Stimulated activated CD8-positive, alpha-beta memory T cell treated with anti-CD3 and anti-CD28 coated beads, Interleukin-4, amount 100 ng/mL, for 48 hours (primary cell): ENCODE measurements at regions not wholly inside any gene's neighbourhood (a gene's known extent, or its start where the extent isn't known, plus 50 kb on each side); places are given as distances from the start of the nearest gene placed in this dataset.
"Not testable (repeated sequence)": the region's sequence is repeated elsewhere in the genome, so short reads cannot be mapped to it uniquely, and the experiment has no call there.

Experiments
- DNase-seq: peaks from one replicate; pipeline ENCODE4 v3.0.0-alpha.2; 2020

DNA sequence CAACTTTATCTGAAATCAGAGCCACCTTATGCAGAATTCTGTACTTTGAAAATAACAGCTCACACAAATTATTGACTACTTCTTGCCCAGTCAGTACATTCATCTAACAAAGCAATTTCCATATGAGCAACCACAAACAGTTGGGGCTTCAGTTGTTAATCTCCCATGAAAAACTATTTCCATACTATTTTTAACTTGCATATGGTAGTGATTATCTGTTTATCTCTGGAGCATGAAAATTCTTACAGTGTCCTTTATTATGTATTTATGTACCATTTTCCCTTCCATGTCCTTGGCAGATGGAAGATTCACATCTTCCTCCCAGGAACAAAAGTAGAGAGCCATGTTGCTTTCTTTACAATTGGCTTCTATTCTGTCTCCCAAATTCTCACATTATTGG lies 285.7 kb downstream of the CRPPA start:
- no peak for DNase-seq

DNA sequence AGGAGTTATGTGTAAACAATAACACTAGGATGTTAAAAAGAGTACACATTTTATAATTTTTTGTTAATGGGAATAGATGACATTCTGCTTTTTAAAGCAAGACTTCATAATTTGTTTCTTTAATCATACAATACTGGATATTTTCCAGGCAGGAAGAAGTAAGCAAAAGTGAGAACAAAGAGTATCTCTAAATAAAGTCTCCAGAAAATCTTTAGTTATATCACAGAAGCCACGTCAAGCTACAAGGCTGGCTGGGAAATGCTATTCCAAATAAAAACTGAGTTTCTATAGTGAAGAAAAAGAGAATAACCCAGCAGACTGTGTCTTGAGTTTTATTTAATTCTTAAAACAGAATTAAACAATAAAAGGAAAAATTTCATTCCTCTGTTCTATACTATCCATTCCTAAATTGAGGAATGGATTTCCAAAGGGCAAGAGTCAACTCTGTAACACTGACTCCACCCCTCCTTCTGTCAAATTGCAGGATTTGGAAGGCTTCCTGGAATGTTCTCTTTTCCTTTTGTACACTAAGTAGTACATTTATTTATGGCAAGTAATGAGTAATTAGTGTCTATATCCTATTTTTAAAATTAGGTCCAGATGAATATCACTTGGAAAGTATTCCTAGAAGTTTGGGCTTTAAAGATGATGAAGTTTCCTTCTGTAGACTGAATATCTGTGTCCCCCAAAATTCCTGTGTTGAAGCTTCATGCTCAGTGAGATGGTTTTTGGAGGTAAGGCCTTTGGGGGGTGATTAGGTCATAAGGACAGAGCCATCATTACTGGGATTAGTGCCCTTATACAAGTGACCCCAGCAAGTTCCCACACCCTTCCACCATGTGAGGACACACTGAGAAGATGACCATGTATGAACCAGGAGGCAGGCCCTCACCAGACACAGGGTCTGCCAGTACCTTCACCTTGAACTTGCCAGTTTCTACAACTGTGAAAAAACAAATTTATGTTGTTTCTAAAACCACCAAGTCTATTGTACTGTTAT lies 290.9 kb downstream of the CRPPA start:
- no peak for DNase-seq

DNA sequence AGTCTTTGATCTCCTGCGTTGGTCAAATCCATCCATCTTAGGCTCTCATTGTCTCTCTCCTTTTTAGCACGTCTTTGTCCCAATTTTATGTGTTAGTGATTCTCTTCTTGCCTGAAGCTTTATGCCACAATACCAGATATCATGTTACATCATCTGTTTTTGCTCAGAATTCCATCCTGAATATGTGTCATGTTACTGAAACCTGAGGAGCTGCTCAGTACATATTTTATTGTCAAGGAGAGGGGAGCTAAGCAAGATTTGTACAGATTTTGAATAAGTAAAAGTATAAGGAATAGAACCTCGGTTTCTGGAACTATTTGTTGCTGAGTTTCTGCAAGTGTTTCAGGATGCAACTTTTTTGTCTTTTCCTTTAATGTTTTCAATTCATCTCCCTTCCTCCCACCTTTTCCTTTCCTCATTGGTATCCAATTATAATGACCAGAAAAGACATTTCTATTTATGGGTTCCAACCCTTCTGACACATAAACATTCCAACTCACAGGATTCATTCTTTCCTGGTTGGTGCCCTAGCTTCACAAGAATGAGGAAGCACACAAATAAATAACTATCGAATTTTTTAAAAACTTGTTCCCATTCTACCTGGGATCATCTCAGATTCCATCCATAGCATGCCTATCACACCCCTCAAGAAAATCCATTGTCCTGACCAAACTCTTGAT lies 291.8 kb downstream of the CRPPA start:
- DNase-seq: no peak

DNA sequence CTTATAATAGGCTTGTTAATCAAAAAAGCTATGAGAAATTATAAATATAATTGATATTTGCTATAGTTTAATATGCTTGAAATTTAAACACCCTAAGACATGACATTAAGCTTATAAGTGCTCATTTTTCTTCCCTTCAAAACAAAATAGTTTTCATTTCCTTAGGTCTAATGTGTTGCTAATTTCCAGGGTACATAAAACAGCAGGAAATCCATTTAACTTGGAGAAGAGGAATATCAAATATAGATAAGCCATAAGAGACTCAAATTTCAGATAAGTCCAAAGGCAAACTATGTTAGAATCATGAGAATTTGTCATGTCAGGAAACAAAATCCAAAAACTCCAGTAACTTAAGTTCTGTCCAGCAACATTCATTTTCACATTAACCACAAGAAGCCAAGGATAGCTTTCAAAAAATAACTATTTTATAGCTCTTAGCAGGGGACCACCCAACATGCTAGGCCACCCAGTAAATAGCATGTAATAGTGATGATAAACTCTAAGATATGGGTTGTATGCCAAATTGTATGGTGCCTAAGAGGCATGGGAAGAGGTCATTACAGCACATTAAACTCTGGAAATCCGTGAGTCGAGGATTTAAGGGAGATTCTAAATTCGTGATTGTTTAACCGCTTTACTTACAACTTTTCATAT lies 298.1 kb downstream of the CRPPA start:
- no peak for DNase-seq

DNA sequence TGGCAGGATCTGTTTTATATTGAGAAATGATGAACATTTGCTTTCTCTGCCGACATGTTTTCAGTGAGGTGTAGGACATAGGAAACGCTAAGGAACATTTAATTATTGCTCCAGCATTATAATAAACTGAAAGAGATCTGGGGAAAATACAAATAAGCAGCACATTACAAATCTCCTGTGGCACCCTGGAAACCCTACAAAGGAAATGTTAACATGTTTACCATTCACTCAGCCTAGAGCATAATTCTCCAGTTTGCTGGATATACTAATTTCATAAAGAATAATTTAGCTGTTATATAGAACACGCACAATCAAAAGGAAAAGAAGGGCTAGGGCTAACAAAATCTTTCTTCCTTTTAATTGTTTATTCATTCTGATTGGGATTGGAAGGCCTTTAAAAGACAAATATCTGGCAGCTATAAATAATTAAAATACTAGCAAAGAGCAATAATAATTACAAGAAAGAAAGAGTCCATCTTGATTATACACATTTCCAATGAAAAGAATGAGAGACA lies 299.4 kb downstream of the CRPPA start:
- DNase-seq: no peak

DNA sequence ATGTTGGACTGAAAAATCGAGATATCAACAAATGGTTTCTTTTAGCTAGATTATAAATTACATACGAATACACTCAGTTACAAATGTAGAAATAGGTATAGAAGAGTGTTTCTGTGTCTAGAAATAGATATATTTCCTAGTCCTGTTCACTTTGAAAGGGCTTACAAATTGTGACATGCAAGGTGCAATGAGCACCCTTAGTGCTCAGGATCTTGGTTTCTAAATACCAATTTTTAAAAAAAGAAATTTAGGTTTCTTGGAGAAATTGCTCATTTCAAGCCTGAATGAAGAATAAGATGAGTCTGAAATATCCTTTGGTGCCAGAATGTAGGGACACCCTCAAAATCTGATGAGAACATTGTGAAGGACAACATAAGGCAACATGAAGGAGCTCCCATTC lies 306.0 kb downstream of the CRPPA start:
- no peak for DNase-seq

DNA sequence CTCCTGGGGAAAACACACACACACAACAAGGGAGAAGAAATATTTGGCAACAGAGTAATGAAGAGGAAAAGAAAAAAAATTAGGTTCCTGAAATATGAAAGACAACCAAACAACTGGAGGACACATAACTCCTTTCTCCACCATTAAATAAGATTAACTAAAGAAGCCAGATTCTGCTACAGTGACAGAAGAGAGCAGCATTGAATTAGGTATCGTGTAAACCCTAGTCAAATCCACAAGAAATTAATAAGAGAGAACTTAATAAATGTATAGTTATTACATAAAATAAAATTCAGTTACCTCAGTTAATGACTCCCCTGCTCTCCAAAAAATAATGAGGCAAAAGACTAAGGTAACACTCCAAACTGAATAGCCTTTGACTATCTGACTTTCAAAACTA lies 306.7 kb downstream of the CRPPA start:
- no peak for DNase-seq

DNA sequence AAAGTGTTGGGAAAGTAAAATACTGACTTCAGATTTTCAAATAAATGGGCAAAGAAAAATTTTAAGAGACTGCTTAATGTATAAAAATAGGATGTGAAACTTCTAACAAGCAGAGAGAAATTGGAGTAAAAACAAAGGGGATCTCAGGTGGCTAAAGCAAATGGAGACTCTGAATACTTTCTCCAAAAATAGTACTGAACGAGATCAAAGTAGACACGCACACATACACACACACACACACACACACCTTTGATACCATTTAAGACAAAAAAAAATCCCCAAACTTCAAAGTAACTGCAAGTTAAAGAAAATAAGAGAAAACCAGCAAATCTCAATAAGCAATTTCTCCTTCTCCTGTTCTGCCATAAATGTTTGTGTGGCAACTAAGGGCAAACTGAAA lies 307.3 kb downstream of the CRPPA start:
- DNase-seq: no peak

DNA sequence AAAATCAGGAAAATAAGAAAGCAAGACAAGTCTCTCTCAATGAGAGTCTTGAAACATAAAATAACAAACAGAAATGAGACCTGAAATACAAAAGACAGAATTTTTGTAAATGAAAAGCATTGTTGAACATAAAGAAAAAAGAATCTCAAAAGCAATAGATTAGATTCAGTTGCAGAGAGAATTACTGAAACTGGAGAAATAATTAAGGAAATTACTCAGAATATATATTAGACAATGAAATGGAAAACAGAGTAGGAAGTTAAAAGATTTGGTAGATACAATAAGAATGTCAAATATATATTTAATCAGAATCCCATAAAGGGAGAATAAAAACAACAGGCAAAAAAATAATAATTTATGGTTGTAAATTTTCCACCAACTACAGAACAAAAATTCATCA lies 308.3 kb downstream of the CRPPA start:
- DNase-seq: no peak

DNA sequence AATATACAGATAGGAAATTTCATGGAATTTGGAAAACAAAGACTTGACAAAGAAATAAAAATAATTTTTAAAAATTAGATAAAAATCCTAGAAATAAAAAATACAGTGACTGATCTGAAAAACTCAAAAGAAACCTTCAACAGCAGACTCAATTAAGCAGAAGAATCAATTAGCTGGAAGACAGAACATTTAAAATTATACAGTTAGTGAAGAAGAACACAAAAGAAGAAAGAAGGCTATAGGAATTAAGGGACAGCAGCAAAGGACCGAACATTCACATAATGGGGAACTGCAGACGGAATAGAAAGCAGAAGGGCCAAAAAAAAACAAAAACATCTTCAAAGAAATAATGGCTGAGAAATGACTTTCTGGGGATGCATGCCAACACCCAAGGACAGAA lies 314.5 kb downstream of the CRPPA start:
- DNase-seq: no peak

DNA sequence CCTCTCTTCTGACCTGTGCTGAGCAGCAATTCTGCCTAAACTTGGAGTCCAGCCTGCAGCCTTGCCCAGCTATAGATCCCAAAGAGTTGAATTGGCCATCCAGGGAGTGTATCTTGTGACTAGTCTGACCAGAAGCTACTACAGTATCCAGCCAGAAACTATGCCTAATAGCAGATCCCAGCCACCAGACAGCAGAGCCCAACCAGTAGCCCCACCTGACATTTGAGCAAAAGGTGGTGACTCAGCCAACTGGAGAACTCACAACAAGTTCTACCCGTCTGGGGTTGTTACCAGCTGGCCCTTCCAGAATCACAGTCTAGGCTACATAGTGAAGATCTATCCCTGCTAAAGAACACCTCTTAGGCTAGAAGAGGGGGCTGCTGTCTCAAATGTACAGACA lies 315.0 kb downstream of the CRPPA start:
- no peak for DNase-seq

DNA sequence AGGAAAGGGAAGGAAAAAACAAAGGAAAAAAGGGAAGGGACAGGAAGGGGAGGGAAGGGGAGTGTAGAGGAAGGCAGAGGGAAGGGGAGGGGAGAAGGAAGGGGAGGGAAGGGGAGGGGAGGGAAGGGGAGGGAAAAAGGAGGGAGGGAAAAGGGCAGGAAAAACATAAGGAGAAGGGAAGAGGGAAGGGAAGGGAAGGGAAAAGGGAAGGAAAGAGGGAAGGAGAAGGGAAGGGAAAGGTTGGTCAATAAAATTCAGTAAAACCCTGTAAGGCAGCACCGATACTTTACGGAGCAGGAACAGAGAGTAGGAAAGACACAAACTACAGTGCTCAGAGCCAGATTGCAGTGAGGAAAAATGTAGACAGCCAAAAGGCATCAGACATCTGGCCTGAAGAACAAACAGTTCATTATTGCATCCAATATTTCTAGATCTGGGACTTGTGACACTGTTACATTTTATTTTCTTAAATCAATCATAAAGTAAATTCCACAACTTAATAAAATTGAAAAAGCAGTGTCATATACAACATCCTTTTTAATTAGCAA lies 322.0 kb downstream of the CRPPA start:
- no peak for DNase-seq

DNA sequence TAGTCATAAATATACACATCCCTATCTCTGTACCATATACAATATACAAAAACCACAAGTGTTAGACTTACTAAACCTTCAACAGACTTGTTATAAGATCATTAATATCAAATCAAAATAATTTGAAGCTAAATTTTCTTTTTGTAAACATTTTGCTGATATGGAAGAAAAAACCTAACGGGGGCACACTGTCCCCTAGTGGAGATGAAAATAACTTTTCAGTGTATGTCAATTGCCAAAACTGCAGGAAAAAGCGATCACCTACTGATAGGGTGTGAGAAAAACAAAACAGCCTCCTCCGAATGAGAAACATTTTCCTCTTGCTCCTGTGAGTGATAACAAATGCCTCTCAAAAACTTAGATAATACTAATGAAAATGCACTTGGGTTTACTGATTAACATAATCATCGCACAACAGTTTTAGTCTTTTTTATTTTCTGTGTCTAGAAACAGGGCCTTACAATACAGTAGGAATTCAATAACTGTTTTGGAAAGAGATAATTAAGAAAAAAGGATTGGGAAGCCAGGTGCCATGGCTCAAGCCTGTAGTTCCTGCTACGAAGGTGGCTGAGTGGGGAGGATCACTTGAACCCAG lies 322.7 kb downstream of the CRPPA start:
- no peak for DNase-seq

DNA sequence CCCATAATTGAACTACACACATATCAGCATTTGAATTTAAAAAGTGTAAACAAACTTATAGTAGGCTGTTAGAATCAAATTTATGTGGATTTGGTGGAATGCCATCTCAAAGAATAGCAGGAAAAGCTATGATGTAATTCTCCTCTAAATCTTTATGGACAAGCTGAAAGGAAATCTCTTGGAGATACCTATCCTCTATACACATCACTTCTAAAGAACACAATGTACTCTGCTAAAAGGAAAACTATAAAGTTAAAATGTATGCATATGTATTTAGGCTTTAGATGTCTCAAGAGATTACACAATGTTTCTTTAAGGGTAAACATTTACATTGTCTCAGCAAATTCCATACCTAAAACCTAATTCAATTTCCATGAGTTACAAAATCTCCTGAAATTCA lies 323.3 kb downstream of the CRPPA start:
- DNase-seq: no peak

DNA sequence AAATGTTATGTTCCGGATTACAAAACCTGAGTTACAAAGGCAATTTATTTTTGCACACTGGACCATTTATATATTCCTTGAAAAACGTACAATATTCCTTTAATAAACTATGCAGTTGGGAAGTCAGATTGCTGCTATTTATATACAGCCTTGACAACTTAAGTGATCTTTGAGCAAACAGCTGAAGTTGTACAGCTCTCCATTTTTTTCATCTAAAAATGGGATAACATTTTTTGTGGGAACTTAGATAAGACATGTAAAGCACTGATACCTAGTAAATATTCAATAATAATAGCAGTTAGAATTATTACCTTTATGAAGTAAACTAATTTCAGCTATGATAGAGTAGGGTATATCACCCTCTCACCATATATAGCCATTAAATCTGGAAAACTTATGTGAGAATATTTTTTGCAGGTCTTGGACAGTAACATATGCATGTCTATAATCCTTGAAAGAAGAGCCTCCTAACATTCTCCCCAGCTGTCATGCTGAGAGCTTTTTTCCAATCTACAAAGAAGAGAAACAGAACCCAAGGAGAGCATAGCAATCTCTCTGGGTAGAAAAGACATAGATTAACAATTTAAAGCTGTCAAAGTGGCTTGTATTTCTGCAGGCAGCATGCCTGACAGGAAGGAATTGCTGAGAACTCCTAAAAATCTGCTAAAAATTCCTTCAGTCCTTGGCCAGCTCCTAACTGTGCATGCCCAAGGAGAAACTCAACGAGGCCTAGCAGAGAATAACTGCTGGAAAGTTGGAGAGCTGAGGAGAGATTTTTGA lies 326.0 kb downstream of the CRPPA start:
- no peak for DNase-seq

DNA sequence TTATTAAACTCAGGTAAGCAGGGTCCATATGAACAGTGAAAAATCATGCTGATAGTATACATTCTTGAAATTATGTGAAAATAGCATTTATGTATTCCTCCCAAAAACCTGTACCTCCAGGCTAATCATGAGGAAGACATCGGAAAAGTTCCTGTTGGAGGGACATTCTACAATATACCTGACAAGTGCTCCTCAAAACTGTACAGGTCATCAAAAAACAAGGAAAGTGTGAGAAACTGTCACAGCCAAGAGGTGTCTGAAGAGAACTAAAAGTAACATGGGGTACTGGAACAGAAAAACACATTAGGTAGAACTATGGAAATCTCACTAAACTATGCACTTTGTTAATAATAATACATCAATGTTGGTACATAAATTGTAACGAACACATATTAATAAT lies 326.7 kb downstream of the CRPPA start:
- DNase-seq: no peak

DNA sequence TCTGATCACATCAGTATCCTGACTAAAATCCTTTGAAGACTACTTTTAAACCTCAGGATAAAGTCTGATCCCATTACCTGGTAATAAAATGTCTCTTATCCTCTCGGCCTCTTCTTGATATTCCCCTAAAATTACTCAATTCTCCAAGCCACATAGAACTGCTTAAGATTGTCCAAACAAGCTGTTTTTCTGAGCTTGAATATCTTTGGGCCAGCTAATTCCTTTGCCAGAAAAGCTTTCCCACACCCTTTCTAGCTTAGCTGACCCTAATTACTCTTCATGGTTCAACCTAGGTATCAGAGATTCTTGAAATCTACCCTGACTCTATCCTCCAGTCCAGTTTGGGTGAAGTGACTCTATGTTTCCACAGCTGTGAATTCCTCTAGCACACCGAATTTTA lies 328.6 kb downstream of the CRPPA start:
- DNase-seq: no peak

DNA sequence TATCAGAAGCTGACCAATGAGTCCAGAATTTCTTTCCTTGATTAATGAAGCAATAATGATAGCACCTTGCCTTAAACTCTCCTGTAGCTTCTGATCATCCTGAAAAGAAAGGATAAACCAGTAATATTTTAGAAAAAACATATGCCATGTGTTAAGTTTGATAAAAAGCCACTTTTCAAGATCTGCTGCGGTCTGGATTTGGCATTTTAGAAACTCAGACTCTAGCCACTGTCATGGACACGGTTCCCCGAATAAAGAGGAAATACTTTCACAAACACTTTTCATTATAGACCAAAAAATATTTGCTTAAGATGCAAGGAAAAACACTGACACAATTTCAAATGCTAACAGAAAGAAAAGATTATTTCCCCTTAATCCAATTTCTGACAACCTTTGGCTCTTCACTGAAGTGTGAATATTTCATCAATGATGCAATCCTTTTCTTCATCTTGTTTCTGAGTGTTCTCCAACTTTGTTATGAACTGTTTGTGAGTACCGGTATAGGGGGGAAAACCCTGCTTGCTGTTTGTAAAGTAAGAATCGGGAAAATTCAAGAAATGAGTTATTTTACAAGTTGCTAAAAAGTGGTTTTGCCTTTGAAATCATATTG lies 329.5 kb downstream of the CRPPA start:
- no peak for DNase-seq

DNA sequence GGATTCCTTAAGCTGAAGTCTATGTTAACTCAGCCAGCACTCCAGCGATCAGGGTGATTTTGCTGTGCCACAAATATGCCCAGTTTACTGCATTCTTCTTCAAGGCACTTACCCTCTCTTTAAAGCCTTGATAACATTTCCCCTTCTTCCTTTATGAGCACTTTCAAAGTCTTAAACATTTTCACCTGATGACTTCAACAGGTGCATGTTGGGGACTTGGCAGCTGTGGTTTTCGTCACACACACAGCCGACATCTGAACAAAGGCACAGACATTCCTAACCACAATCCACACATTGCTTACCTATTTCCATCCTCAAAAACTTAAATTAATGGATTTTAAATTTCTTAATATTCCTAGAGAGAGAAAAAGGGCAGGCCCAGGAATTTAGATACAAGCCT lies 331.5 kb downstream of the CRPPA start:
- no peak for DNase-seq

DNA sequence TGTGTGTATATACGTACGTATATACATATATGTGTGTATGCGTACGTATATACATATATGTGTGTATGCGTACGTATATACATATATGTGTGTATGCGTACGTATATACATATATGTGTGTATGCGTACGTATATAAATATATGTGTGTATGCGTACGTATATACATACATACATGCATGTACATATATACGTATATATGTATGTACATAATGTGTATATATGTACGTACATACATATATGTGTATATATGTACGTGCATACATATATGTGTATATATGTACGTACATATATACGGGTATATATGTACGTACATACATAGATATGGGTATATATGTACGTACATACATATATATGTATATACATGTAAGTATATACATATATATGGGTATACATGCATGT lies 332.1 kb downstream of the CRPPA start:
- DNase-seq: no peak

DNA sequence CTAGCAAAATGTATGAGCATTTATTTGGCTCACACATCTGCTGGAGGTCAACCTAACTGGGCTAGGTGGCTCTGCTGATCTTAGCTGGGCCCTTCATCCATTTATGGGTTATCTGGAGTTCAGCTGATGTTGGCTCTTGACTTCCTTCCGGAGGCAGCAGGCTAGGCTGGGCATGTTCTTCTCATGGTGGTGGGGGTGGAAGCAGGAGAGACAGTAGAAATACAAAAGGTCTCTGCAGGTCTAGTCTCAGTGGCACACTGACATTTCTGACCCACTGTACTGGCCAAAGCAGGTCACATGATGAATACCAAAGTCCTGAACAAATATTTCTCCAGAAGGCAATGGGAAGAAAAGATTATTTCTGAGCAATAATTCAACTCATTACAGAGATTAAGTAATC lies 334.6 kb downstream of the CRPPA start:
- DNase-seq: no peak

DNA sequence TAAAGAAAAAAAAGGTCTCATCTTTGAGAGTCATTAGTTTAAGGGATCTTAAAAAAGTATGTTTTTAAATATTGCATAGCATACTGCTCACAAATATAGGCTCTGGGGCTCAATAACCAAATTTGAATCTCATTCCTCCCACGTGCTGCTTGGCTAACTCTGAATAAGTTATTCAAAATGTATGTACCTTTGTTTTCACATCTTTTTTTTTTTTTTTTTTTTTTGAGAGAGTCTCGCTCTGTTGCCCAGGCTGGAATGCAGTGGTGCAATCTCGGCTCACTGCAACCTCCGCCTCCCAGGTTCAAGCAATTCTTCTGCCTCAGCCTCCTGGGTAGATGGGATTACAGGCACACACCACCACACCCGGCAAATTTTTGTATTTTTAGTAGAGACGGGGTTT lies 335.6 kb downstream of the CRPPA start:
- DNase-seq: not testable (repeated sequence)
